SK-N-SH (cell line): ENCODE measurements at regions not wholly inside any gene's neighbourhood (a gene's known extent, or its start where the extent isn't known, plus 50 kb on each side); places are given as distances from the start of the nearest gene placed in this dataset.

Experiments used
- CTCF ChIA-PET: fragments of 300-600, 350-600 bp; formaldehyde crosslinking; extraction: SDS; loops from one replicate; lab custom pipeline; 2021; lab: Yijun Ruan, JAX
- POLR2A ChIA-PET: fragments of 350-600 bp; sonication (Branson Sonifier 250); formaldehyde crosslinking; extraction: SDS; loops from one replicate; lab custom pipeline; 2020; ENCODE audit warnings: antibody characterized with exemption, inconsistent platforms; lab: Yijun Ruan, JAX
- DNase-seq: peaks from one replicate; pipeline ENCODE4 v3.0.0; 2012
- H2AFZ ChIP-seq: fragments of 200-600 bp; sonication (generic); 2 replicates; pipeline ENCODE4 v1.8.1; 2016; ENCODE audit warnings: antibody characterized with exemption, mild to moderate bottlenecking, low read depth
- H3F3A ChIP-seq: fragments of 200-600 bp; sonication (generic); replicated peaks from 2 replicates; pipeline ENCODE3; 2016; ENCODE audit warnings: antibody characterized with exemption, mild to moderate bottlenecking; ENCODE audit not compliant: insufficient read depth
- H3K27ac ChIP-seq, 2 experiments: fragments of 200-500 bp in 1 of 2; fragments of 200-600 bp in 1 of 2; sonication (Bioruptor generic) in 1 of 2; sonication (generic), shearing (Covaris generic) in 1 of 2; 2 replicates each; pipeline versions ENCODE4 v1.5.1 to v1.6.1; 2014 to 2016; ENCODE audit warnings: low read depth in 2 of 2, inconsistent platforms in 1 of 2, low read length in 1 of 2, mild to moderate bottlenecking in 1 of 2, mixed read lengths in 1 of 2
- H3K27me3 ChIP-seq: fragments of 200-600 bp; sonication (generic), shearing (Covaris generic); 2 replicates; pipeline ENCODE4 v1.6.1; 2016; ENCODE audit warnings: mixed run types; ENCODE audit not compliant: insufficient read depth
- H3K36me3 ChIP-seq, 2 experiments: fragments of 200-500 bp in 1 of 2; fragments of 200-600 bp in 1 of 2; sonication (Bioruptor generic) in 1 of 2; sonication (generic) in 1 of 2; replicated peaks in 1 of 2; 2 replicates each; pipeline versions ENCODE3 to v1.5.1; 2014 to 2016; ENCODE audit warnings: low read length in 1 of 2, mild to moderate bottlenecking in 1 of 2; ENCODE audit not compliant: insufficient read depth in 2 of 2, control insufficient read depth in 1 of 2
- H3K4me1 ChIP-seq, 2 experiments: fragments of 200-500 bp in 1 of 2; fragments of 200-600 bp in 1 of 2; sonication (Bioruptor generic) in 1 of 2; sonication (generic), shearing (Covaris generic) in 1 of 2; 2 replicates each; pipeline versions ENCODE4 v1.5.1 to v1.6.1; 2014 to 2016; ENCODE audit warnings: low read depth in 1 of 2, low read length in 1 of 2, mixed run types in 1 of 2; ENCODE audit not compliant: insufficient read depth in 2 of 2, control insufficient read depth in 1 of 2
- H3K4me2 ChIP-seq: fragments of 200-600 bp; sonication (generic), shearing (Covaris generic); 2 replicates; pipeline ENCODE4 v1.6.1; 2017; ENCODE audit warnings: mixed run types
- H3K4me3 ChIP-seq, 2 experiments: fragments of 200-500 bp in 1 of 2; fragments of 200-600 bp in 1 of 2; sonication (Bioruptor generic) in 1 of 2; sonication (generic), shearing (Covaris generic) in 1 of 2; 2 replicates each; pipeline versions ENCODE4 v1.5.1 to v1.8.1; 2014 to 2016; ENCODE audit warnings: low read depth in 2 of 2, inconsistent platforms in 1 of 2, low read length in 1 of 2, mild to moderate bottlenecking in 1 of 2, mixed read lengths in 1 of 2, moderate library complexity in 1 of 2
- H3K79me2 ChIP-seq: fragments of 200-600 bp; sonication (generic); 2 replicates; pipeline ENCODE4 v1.8.1; 2017; ENCODE audit warnings: mild to moderate bottlenecking; ENCODE audit not compliant: insufficient read depth
- H3K9ac ChIP-seq: fragments of 200-600 bp; sonication (generic); 2 replicates; pipeline ENCODE4 v1.6.1; 2017; ENCODE audit warnings: mixed run types
- H3K9me2 ChIP-seq: fragments of 200-600 bp; sonication (generic); 2 replicates; pipeline ENCODE4 v1.6.1; 2017; ENCODE audit warnings: mixed run types
- H3K9me3 ChIP-seq: fragments of 200-600 bp; sonication (generic); 2 replicates; pipeline ENCODE4 v1.6.1; 2017; ENCODE audit warnings: mixed run types, mild to moderate bottlenecking, moderate library complexity
- H4K20me1 ChIP-seq: fragments of 200-600 bp; sonication (generic); 2 replicates; pipeline ENCODE4 v1.6.1; 2017; ENCODE audit warnings: mild to moderate bottlenecking, mixed run types; ENCODE audit not compliant: insufficient read depth
- EP300 ChIP-seq, 2 experiments: IDR thresholded peaks; 2 replicates each; pipeline versions ENCODE4 v1.4.0 to v1.6.1; 2012; ENCODE audit warnings: borderline replicate concordance in 1 of 2, low read depth in 1 of 2, low read length in 1 of 2
- FOSL2 ChIP-seq: IDR thresholded peaks from 2 replicates; pipeline ENCODE4 v1.4.0; 2012; ENCODE audit warnings: low read depth, mild to moderate bottlenecking, moderate library complexity, borderline replicate concordance
- GABPA ChIP-seq: IDR thresholded peaks from 2 replicates; pipeline ENCODE4 v1.4.0; 2012; ENCODE audit warnings: low read depth, mild to moderate bottlenecking
- GATA2 ChIP-seq: sonication (generic); formaldehyde crosslinking; IDR thresholded peaks from 2 replicates; pipeline ENCODE4 v1.5.0; 2020; ENCODE audit warnings: mild to moderate bottlenecking, missing genetic modification reagents
- MEF2A ChIP-seq: IDR thresholded peaks from 2 replicates; pipeline ENCODE4 v1.4.0; 2012; ENCODE audit warnings: low read depth, borderline replicate concordance
- MXI1 ChIP-seq: IDR thresholded peaks from 2 replicates; pipeline ENCODE4 v1.6.1; 2012; ENCODE audit warnings: mild to moderate bottlenecking, low read depth, low read length, improper control_type of control experiment
- NRF1 ChIP-seq: IDR thresholded peaks from 2 replicates; pipeline ENCODE4 v1.6.1; 2012; ENCODE audit warnings: low read depth, mild to moderate bottlenecking, low read length
- POLR2AphosphoS5 ChIP-seq: IDR thresholded peaks from 2 replicates; pipeline ENCODE4 v1.6.1; 2012; ENCODE audit warnings: low read depth, low read length
- RAD21 ChIP-seq: IDR thresholded peaks from 2 replicates; pipeline ENCODE4 v1.6.1; 2012; ENCODE audit warnings: mild to moderate bottlenecking, low read length
- RFX5 ChIP-seq: IDR thresholded peaks from 2 replicates; pipeline ENCODE4 v1.6.1; 2012; ENCODE audit warnings: mild to moderate bottlenecking, improper control_type of control experiment, low read length
- RXRA ChIP-seq: IDR thresholded peaks from 2 replicates; pipeline ENCODE4 v1.4.0; 2012; ENCODE audit warnings: low read depth, mild to moderate bottlenecking, borderline replicate concordance
- SMC3 ChIP-seq: IDR thresholded peaks from 2 replicates; pipeline ENCODE4 v1.6.1; 2012; ENCODE audit warnings: low read depth, low read length, improper control_type of control experiment
- TAF1 ChIP-seq: IDR thresholded peaks from 2 replicates; pipeline ENCODE4 v1.6.1; 2012; ENCODE audit warnings: low read depth, mild to moderate bottlenecking, low read length, moderate library complexity, borderline replicate concordance
- TEAD4 ChIP-seq: IDR thresholded peaks from 2 replicates; pipeline ENCODE4 v1.4.0; 2012; ENCODE audit warnings: mild to moderate bottlenecking, borderline replicate concordance; ENCODE audit not compliant: insufficient read depth
- YY1 ChIP-seq: IDR thresholded peaks from 2 replicates; pipeline ENCODE4 v1.4.0; 2012; ENCODE audit warnings: low read depth, mild to moderate bottlenecking
- WGBS: methylation state at CpG from one replicate; pipeline ENCODE4 v1.1.6; 2017; ENCODE audit warnings: low lambda C conversion rate; 5-methylcytosine and 5-hydroxymethylcytosine counted together
- TF ChIP-seq, protein P1 (sequence below): fragments of 200-600 bp; sonication (generic); IDR thresholded peaks from 2 replicates; pipeline ENCODE4 v1.6.1; 2017; ENCODE audit warnings: antibody characterized with exemption, mild to moderate bottlenecking, moderate library complexity
- TF ChIP-seq, protein P2 (sequence below): IDR thresholded peaks from 2 replicates; pipeline ENCODE4 v1.4.0; 2012; ENCODE audit warnings: low read depth, borderline replicate concordance
- TF ChIP-seq, protein P3 (sequence below): IDR thresholded peaks from 2 replicates; pipeline ENCODE4 v1.4.0; 2012; ENCODE audit warnings: low read depth
- TF ChIP-seq, protein P4 (sequence below): IDR thresholded peaks from 2 replicates; pipeline ENCODE4 v1.4.0; 2012; ENCODE audit warnings: low read depth, borderline replicate concordance

DNA sequence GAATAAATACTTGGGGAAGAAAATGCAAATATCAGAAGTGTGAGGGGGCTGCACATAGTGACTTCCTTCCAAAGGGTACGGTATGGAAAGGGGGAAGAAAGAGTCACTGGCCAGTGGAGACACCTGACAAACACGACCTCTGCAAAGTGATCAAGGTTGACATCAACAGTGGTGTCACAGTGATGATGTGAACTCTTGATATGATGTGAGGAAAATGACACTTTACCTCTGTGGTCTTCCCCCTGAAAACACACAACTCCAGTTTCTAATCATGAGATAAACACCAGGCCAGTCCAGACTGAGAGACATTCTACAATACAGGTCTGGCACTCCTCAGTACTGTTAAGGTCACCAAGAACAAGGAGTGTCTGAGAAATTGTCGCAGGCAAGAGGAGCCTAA lies 169.7 kb downstream of the BUB3 start:
- Histone ChIP-seq H3K9ac (no peak overlapping the region), H2AFZ (no peak overlapping the region), H3K9me2 (no peaks in the 10 kb centered on the region), H3K36me3 (no peaks in the 10 kb centered on the region), H3K27ac (no peak overlapping the region), H3K27me3 (no peaks in the 10 kb centered on the region), H3K4me2 (no peak overlapping the region), H4K20me1 (no peaks in the 10 kb centered on the region), H3K4me1 (peaks cover 0 to 6% of the 10 kb centered on the region in 2 experiments; a peak in 2 of 4 replicates), H3K79me2 (no peaks in the 10 kb centered on the region), H3K9me3 (no peaks in the 10 kb centered on the region), H3F3A (no peaks in the 10 kb centered on the region), H3K4me3 (no peak overlapping the region)
- TF ChIP-seq SMC3, result no peak
- TF ChIP-seq, protein P1, sequence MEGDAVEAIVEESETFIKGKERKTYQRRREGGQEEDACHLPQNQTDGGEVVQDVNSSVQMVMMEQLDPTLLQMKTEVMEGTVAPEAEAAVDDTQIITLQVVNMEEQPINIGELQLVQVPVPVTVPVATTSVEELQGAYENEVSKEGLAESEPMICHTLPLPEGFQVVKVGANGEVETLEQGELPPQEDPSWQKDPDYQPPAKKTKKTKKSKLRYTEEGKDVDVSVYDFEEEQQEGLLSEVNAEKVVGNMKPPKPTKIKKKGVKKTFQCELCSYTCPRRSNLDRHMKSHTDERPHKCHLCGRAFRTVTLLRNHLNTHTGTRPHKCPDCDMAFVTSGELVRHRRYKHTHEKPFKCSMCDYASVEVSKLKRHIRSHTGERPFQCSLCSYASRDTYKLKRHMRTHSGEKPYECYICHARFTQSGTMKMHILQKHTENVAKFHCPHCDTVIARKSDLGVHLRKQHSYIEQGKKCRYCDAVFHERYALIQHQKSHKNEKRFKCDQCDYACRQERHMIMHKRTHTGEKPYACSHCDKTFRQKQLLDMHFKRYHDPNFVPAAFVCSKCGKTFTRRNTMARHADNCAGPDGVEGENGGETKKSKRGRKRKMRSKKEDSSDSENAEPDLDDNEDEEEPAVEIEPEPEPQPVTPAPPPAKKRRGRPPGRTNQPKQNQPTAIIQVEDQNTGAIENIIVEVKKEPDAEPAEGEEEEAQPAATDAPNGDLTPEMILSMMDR, result no peak
- TF ChIP-seq GATA2 (CRISPR knock-in tag), result no peak
- no peak for TF ChIP-seq YY1
- TF ChIP-seq POLR2AphosphoS5, result no peak
- TF ChIP-seq FOSL2, result no peak
- no peak for TF ChIP-seq TEAD4
- no peak for TF ChIP-seq RAD21
- TF ChIP-seq, protein P2, sequence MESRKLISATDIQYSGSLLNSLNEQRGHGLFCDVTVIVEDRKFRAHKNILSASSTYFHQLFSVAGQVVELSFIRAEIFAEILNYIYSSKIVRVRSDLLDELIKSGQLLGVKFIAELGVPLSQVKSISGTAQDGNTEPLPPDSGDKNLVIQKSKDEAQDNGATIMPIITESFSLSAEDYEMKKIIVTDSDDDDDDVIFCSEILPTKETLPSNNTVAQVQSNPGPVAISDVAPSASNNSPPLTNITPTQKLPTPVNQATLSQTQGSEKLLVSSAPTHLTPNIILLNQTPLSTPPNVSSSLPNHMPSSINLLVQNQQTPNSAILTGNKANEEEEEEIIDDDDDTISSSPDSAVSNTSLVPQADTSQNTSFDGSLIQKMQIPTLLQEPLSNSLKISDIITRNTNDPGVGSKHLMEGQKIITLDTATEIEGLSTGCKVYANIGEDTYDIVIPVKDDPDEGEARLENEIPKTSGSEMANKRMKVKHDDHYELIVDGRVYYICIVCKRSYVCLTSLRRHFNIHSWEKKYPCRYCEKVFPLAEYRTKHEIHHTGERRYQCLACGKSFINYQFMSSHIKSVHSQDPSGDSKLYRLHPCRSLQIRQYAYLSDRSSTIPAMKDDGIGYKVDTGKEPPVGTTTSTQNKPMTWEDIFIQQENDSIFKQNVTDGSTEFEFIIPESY, result no peak
- no peak for TF ChIP-seq EP300 (IDR thresholded peaks at IDR 0.05; ENCODE audit: borderline replicate concordance in 1 of 2, low read depth in 1 of 2, low read length in 1 of 2)
- no peak for TF ChIP-seq NRF1
- no peak for TF ChIP-seq GABPA
- TF ChIP-seq RFX5, result no peak
- no peak for TF ChIP-seq MXI1
- no peak for TF ChIP-seq TAF1
- TF ChIP-seq MEF2A, result no peak
- TF ChIP-seq, protein P3, sequence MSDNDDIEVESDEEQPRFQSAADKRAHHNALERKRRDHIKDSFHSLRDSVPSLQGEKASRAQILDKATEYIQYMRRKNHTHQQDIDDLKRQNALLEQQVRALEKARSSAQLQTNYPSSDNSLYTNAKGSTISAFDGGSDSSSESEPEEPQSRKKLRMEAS, result no peak
- TF ChIP-seq, protein P4, sequence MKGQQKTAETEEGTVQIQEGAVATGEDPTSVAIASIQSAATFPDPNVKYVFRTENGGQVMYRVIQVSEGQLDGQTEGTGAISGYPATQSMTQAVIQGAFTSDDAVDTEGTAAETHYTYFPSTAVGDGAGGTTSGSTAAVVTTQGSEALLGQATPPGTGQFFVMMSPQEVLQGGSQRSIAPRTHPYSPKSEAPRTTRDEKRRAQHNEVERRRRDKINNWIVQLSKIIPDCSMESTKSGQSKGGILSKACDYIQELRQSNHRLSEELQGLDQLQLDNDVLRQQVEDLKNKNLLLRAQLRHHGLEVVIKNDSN, result no peak
- no peak for TF ChIP-seq RXRA
- POLR2A ChIA-PET, result no interaction called here
- DNase-seq, result no peak
- CTCF ChIA-PET, result interaction anchor here (0.6 kb wide), 1 partner anchor 24 kb away, joined by 3 read pairs; no protein-coding TSS in a partner anchor
- 23% methylated on average over 3 of the region's 3 CpGs for WGBS
